Activated CD4-positive, CD25-positive, alpha-beta regulatory T cell treated with anti-CD3 and anti-CD28 coated beads, Interleukin-2, amount 50 U/mL, for 16 hours (primary cell): ENCODE measurements at regions not wholly inside any gene's neighbourhood (a gene's known extent, or its start where the extent isn't known, plus 50 kb on each side); places are given as distances from the start of the nearest gene placed in this dataset.
"Not testable (repeated sequence)": the region's sequence is repeated elsewhere in the genome, so short reads cannot be mapped to it uniquely, and the experiment has no call there.

Experiments
- DNase-seq: peaks from one replicate; pipeline ENCODE4 v3.0.0-alpha.2; 2020; ENCODE audit warnings: low read depth, low spot score

DNA sequence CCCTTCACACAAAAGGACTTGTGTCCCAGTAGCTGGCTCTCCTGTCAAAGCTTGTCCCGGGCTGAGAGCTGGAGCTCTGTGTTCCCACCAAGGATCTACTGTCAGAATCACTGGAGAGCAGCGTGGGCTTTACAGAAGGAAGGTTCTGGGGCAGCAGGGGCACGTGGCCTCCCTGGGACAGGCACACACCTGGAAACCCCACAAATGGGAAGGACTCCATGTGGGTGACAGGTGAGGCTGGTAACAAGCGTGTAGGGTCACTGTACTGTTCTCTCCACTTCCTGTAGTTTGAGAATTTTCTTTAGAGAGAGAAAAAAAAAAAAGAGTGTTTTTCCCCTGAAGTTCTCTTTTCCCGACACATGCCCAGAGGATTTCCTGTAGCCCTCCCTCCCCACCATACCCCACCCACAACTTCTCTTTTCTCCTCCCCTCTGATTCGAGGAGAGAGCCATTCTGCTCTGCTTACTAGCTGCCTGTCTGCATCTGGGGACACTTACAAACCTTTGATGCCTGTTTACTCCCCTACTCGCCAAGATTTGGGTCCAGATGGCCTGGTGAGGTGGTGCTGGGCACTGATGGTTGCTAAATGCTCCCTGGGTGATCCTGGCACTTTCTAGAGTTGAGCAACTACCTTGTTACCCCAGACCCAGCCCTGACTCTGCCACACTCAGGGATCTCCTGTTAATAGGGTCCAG lies 84.1 kb upstream of the SIRPA start:
- no peak for DNase-seq

DNA sequence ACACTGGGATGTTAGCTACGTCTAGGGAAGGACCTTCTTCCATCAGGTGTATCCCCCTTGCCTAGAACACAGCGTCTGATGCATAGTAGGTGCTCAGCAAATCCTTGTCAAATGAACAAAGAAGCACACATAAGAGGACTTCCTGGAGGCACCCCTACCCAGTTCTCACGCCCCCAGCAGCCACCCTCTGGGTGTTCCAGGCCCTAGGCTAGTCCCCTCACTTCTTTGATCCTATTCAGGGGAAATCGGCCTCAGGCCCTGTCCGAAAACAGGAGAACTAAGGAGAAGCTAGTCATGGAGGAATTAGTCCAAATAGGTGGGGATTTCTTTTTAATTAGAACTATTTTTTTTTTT lies 84.7 kb upstream of the SIRPA start:
- DNase-seq, result no peak

DNA sequence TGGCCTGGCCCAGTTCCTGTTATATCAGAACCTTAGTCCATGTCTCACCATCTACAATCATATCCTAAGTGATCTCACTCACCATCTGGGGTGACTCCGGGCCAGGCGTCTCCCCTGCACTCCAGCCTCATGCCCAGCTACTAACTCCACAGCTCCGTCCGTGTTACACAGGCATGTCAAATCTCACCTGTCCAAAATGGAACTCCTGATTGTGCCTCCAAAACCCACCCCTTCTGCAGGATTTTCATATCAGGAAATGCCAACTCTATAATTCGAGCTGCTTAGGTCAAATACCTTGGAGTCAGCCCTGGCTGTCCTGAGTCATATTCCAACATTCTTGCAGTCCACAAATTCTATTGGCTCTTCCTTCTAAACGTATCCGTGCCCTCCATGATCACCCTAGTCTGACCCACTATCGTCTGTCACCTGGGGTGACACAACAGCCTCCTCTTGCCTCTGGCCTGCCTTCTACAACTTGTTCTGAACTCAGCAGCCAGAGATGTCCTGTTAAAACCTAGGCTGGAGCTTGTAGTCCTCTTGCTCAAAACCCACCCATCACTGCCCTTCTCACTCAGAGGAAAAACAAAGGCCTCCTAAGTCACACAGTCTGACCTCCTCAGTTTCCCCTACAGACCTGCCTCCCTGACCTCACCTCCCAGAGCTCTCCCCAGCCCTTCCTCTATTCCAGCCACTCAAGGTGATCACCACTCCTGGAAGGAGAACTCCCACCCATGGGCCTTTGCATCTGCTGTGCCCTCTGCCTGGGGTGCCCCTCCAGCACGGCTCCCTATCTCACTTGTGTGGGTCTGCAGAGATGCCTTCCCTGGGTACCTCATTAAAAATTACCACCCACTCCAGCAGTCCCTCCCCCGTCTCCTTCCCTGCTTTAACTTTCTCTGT lies 85.3 kb upstream of the SIRPA start:
- DNase-seq, result no peak

DNA sequence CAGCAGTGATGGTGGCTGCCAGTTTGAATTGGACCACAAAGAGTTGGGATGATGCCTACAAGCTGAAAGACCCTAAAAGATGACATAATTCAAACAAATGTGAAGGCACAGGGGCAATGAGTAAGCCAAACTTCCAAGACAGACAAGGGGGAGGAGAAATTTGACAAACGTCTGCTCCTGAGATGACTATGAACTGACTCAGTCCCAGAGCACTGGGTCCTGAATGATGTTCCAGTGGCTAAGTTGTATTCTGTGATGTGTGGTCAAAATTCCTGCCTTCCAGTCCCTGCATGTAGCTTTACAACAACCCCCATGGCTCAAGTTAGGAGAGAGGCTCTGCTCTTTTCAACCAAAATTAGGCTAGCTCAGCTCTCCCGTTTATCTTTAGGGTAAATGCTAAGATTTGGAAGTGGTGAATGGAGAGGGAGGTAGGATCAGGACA lies 86.1 kb upstream of the SIRPA start:
- no peak for DNase-seq

DNA sequence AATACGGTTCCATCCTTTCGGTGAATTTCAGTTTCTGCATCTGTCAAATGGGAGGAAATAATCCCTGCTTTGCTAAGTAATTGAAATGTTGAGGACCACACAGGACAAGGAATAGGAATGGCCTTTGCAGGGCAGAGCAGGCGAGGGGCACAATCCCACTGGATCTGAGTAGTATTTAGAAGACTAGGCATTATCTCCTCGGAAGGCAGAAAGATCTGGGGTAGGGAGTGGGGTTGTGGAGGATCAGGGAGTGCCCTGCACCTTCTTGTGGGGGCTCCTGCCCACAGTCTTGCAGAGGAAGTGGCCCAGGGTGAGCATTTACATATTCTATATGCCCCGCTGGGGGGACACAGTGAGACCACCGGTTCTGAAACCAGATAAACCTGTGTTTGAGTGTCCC lies 87.1 kb upstream of the SIRPA start:
- DNase-seq, result no peak

DNA sequence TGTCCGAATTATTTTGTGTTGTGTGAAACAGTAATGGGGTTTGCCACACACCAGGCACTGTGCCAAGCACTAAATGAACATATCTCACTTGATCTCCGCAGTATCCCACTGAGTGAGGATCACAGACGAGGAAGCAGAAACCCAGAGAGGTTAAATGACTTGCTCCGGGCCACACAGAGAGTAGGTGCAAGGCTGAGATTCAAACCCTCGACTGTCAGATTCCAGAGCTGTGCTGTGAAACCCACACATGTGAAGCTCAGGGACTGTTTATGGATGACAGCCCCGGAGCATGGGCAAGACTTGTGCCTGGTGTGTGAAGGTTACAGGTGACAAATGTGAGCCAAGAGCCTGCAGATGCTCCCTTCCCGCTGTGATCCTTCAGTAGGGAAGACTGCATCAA lies 87.8 kb upstream of the SIRPA start:
- no peak for DNase-seq

DNA sequence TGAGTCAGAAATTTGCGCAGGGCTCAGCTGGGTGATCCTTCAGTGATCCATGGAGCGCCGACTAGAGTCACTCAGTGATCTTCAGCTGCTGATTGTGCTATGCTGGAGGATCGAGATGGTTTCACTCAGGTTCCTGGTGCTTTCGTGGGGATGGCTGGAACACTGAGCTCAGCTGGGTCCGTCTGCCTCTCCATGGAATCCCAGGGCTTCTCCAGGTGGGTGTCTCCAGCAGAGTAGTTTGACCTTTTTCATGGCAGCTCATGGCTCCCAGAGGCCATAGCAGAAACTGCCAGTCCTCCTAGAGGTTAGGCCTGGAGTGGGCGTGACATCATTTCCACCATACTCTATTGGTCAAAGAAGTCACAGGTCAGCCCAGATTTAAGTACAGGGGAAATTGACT lies 88.8 kb upstream of the SIRPA start:
- no peak for DNase-seq

DNA sequence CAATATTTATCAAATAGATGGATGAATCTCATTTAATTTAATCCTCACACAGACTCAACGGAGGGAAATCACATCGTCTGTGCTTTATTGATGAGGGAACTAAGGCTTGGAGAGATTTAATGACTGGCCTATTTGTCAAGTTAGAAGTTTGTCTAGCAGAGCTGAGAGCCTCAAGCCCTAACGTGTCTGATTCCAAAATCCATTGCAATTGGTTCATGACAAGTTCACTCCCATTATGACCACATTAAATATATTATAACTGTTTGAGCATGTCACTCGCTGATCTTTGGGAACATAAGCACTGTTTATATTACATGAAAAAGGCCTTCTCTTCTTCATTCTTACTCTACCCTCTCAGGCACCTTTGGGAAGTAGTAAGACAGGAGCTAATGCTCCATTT lies 89.4 kb upstream of the SIRPA start:
- no peak for DNase-seq

DNA sequence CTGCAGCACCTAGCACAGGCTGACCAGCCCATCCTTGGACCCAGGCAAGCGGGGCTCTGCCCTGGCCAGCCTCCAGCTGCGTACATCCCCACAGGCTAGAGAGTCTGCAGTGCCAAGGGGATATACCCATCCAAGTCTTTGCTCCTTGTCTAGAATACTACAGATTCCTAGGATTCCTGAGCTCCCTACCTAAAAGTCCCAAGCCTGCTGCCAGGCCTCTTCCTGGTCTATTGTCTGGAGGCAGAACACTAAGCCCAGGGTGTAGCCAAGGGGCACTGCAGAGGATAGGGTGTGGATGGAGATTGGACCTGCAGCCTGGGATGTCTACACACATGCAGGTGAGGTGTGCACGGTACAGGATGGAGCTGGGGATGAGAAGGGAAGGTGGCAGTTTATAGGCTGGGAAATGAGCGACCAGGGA lies 90.0 kb upstream of the SIRPA start:
- no peak for DNase-seq

DNA sequence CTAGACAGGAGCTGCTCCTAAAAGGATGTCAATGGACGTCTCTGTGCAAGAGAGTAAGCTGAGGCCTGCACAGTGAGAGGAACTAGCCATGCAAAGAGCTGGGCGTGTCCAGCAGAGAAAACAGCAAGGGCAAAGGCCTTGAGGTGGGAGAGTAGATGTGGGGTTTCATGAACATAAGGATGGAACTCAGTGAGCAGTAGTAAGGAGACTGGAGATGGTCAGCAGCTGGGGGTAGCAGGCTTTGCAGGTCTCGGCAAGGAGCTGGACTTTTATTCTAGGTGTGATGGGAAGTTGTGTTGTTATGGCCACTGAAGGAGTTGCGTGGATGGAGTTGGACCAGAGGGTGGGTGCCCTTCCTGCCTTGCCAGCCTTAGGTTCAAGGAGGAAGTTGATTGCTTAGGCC lies 90.7 kb upstream of the SIRPA start:
- DNase-seq, result no peak

DNA sequence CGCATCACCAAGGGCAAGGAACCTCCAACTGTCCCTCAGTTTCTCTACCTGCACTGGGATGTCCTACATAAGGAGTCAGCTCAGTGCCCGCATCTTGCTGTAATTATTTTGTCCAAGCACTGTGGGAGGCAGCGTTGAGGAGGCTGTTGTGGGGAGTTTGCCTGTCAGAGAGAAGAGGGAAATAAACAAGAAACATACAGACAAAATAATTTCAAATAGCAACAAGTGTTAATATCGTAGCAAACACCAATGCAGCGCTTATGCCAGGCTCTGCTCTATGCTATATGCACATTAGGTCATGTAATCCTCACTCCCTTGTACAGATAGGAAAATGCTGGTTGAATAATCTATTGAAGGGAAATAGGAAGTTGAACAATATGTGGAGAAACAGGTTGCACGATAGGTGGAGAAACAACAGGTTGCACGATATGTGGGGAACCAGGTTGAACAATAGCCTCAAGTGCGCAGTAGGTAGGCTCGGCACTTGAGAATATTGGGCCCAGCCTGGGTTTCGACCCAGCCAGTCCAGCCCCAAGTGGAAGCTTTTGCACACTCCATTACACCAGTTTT lies 91.2 kb upstream of the SIRPA start:
- no peak for DNase-seq

DNA sequence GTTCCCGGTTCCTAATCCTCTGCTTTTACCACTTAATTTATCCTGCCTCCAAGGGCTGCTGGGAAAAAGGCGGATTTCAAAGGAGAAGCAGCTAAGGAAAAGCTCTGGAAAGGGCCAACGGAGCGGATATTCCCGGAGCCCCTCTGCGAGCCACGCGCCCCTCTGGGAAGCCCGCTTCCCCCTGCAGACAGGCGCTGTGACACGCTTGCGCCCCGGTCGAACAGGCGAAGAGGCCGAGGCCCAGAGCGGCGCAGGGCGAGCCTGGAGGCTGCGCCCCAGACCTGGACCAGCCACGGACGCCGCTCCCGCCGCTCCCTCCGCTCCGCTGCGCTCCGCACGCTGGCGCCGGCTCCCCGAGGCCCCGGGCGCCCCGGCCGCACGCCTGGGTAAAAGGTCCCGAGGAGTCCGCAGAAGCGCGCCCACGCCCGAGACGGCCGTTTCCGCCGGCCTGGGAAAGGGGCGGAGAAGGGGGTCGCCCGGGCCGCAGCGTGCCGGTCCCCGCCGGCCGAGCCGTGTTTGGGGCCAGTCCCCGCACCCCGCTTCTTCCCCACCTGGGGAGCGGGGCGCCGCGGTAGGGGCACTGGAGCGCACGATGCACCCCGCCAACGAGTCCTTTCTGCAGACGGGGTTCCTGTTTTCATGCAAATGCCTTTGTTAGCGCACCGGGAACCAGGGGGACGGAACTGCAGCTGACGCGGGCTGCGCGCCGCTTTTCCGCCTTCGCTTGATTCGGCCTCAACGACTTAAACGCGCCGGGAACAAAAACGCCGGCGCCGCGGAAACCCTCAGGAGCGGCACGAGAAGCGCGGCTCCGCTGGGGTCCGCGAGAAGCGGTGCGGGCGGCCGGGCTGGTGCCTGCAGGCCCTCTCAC lies 91.9 kb upstream of the SIRPA start:
- no peak for DNase-seq

DNA sequence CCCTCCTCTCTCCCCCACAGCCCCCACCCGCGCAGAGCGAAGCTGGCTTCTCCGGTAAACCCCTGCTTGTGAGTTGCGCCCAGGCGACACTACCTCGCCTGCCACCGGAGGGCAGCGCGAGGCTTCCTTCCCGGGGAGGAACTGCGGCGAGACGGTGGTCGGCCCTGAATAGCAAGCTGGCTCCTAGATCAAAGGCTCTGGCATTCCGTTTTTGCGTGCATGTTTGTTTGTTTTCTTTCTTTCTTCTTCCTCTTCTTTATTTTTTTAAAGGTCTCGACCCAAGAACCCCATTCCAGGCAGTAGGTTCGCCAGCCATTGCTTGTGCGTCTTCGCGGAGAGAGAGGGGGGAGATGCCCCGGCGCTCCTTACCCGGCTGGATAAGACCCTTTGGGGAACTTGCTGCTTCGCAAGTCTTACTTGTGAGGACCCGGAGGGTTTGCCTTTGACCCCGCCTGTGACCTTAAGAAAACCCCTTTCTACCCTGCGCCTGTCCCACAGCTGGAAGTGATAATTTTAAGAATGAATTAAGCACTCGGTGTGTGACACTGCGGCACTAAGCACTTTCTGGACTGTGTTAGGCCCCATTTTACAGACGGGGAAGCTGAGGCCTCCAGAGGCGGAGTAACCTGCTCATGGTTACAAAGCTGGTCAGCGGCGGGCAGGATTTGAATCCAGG lies 92.7 kb upstream of the SIRPA start:
- no peak for DNase-seq

DNA sequence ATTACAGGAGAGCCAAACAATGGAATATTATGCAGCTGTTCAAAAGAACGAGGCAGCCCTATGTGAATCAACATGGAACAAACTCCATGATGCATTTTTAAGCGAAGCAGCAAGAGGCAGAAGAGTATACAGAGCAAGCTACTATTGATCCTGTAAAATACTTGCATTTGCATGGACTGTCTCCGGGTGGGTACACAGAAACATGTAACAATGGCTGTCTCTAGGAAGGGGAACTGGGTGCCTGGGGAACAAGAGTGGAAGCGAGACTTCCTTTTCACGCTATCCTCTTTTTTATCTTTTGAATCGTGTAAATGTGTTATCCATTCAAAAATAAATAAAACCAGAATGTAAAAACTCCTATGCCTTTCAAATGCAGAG lies 93.3 kb upstream of the SIRPA start:
- no peak for DNase-seq

DNA sequence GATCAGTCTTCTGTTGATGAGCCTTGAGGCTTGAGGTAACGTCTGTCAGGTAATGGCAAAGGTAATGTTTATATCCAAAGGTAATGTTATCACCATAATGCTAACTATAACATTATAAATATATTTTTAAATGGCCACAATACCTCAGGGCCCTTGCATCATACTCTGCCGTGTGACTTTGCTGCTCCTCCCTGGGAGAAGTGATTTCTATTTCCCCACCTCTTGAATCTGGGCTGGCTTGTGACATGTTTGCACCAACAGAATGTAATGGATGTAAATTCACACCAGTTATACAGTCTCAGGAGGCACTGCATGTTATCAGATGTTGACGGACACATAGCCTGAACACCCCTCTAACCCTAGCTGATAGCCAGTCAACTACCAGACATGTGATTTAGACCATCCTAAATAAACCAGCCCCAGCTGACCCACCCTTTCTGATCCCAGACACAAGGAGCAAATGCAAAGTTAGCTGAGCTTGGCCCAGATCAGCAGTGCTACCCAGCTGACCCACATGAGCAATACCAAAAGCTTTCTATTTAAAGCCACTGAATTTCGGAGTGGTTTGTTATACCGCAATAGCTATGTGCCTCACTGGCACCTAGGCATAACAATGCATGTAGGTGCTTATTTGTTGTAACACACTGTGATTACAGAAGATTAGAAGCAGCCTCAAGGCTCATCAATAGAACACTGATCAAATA lies 93.8 kb upstream of the SIRPA start:
- no peak for DNase-seq

DNA sequence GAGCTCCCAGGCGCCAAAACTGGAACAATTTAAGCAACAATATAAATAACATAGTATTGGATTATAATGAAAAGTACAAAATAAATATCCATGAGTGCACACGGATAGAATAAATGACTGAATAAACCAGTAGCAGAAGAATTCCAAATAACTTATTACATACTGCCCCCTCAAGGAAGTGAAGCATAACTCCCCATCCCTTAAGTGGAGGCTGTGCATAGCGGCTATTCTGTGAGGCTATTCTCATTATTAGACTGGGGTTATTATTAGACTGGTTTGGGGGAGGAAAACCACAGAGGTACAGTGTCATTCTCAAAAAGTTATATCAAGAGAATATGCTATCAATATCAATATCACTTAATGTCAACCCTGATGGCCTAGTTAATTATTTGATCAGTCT lies 94.4 kb upstream of the SIRPA start:
- DNase-seq, result no peak

DNA sequence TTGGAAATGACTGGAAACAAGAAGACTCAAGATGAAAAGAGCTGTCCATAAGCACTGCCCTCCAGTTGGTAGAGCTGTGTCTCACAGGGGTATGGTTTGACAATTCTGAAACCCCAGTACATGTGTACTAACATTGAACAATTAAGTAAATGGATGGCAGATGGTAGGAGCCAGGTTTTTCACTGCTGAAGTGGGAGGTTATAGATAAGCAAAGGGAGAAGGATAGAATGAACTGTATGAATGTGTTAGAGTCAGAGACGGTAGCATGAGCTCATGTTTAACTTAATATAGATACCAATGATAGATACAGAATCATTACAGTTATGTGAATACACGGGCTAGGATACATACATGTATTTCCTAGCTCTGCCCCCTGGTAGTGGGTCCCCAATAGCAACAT lies 95.0 kb upstream of the SIRPA start:
- no peak for DNase-seq

DNA sequence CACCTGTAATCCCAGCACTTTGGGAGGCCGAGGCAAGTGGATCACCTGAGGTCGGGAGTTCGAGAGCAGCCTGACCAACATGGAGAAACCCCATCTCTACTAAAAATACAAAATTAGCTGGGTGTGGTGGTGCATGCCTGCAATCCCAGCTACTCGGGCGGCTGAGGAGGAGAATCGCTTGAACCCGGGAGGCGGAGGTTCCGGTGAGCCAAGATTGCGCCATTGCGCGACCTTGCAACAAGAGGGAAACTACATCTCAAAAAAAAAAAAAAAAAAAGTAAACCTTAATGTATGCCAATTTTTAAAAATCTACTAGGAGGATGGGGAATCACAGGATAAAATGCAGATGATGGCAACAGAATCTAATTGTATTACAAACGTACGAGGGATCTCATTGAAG lies 95.5 kb upstream of the SIRPA start:
- not testable (repeated sequence) for DNase-seq

DNA sequence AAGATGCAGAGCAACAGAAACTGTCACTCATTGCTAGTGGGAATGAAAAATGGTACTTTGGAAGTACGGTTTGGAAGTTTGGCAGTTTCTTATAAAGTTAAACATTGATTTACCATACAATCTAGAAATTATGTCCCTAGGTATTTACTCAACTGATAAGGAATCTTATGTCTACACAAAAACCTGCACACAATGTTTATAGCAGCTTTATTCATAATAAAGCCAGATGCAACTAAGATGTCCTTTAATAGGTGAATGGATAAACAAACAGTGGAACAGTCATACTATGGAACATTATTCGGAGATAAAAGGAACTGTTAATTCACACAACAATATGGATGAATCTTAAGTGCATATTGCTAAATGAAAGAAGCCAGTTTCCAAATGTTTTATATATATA lies 96.2 kb upstream of the SIRPA start:
- no peak for DNase-seq

DNA sequence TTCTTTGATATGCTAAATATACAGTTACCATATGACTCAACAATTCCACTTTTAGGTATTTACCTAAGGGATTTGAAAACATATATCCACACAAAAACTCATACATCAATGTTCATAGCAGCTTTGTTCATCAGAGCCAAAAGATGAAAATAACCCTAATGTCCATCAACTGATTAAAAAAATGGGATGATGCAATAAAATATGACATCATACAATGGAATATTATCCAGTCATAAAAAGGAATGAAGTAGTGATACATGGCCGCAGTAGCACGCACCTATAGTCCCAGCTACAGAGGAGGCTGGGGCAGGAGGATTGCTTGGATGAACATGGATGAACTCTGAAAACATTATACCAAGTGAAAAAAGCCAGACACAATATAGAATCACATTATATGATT lies 101.4 kb upstream of the SIRPA start:
- DNase-seq, result no peak

DNA sequence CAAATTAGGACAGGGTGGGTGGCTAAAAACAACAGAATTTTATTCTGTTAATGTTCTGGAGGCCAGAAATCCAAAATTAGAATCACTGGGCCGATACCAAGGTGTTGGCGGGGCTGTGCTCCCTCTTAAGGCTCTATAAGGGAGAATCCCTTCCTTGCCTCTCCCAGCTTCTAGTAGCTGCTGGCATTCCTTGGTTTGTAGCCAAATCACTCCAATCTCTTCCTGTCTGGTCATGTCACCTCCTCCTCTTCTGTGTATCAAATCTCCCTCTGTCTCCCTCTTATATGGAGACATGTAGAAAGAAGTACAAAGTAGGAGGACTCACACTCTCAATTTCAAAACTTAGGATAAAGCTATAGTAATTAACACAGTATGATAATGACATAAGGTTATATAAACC lies 102.9 kb upstream of the SIRPA start:
- DNase-seq, result no peak
